Natural killer cell treated with Interleukin-12 subunit alpha and Interleukin-12 subunit beta and Interleukin-15 and Interleukin-18, amount 100 ng/mL, for 72 hours (primary cell): ENCODE measurements at regions not wholly inside any gene's neighbourhood (a gene's known extent, or its start where the extent isn't known, plus 50 kb on each side); places are given as distances from the start of the nearest gene placed in this dataset.

Experiments used
- ATAC-seq, 2 donors: fragments of 150-1000 bp; cut with Tn5 transposase in 1 of 2; sonication (Bioruptor Pico), chemical (Tn5 transposase) in 1 of 2; 2 replicates each; pipeline ENCODE4 v1.10.0; 2021
- DNase-seq: peaks from one replicate; pipeline ENCODE4 v3.0.0; 2022; ENCODE audit warnings: low spot score
- H3K27ac Mint-ChIP-seq, 2 donors: 1 replicate in 1 of 2; 2 replicates in 1 of 2; pipeline ENCODE4 v1.8.0; 2022; ENCODE audit warnings: mixed read lengths in 2 of 2, mild to moderate bottlenecking in 1 of 2, moderate library complexity in 1 of 2
- H3K27me3 Mint-ChIP-seq, 2 donors: 1 replicate in 1 of 2; 2 replicates in 1 of 2; pipeline ENCODE4 v1.8.0; 2022; ENCODE audit warnings: mixed read lengths in 2 of 2
- H3K36me3 Mint-ChIP-seq: one replicate; pipeline ENCODE4 v1.8.0; 2022; ENCODE audit warnings: mixed read lengths
- H3K4me1 Mint-ChIP-seq, 2 donors: 1 replicate in 1 of 2; 2 replicates in 1 of 2; pipeline ENCODE4 v1.8.0; 2022; ENCODE audit warnings: low read depth in 2 of 2, mixed read lengths in 2 of 2, mild to moderate bottlenecking in 1 of 2
- H3K4me3 Mint-ChIP-seq: one replicate; pipeline ENCODE4 v1.8.0; 2022; ENCODE audit warnings: mixed read lengths
- H3K9me3 Mint-ChIP-seq: 2 replicates; pipeline ENCODE4 v1.8.0; 2022; ENCODE audit warnings: mixed read lengths

- Mint-ChIP-seq H3K27ac (no peak overlapping the region), H3K27me3 (peaks cover 16 to 33% of the 10 kb centered on the region in 2 donors), H3K4me1 (no peaks in the 10 kb centered on the region), H3K36me3 (no peaks in the 10 kb centered on the region), H3K9me3 (no peaks in the 10 kb centered on the region), H3K4me3 (no peak overlapping the region)
- DNase-seq (no peak), ATAC-seq (no peak)
Measured at GRCh38 chr5:99089822-99090549, 161.2 kb upstream of the CHD1 start.

GRCh38 chr5:99088309-99088708 is 159.5 kb upstream of the CHD1 start:
- H3K36me3 Mint-ChIP-seq = no peaks in the 10 kb centered on the region
- no peak overlapping the region for H3K4me3 Mint-ChIP-seq
- no peak overlapping the region for H3K27ac Mint-ChIP-seq
- ATAC-seq (no peak), DNase-seq (no peak)
- H3K27me3 Mint-ChIP-seq = peaks cover 13 to 33% of the 10 kb centered on the region in 2 donors
- H3K9me3 Mint-ChIP-seq = no peaks in the 10 kb centered on the region
- H3K4me1 Mint-ChIP-seq = no peaks in the 10 kb centered on the region

- Mint-ChIP-seq H3K4me3 (no peak overlapping the region), H3K36me3 (no peaks in the 10 kb centered on the region), H3K27ac (no peak overlapping the region), H3K9me3 (no peaks in the 10 kb centered on the region), H3K4me1 (no peaks in the 10 kb centered on the region), H3K27me3 (peaks cover 8 to 28% of the 10 kb centered on the region in 2 donors)
- ATAC-seq = no peak
- DNase-seq = no peak
Measured at GRCh38 chr5:99083197-99083596, 154.4 kb upstream of the CHD1 start.

- no peak for ATAC-seq
- no peaks in the 10 kb centered on the region for H3K9me3 Mint-ChIP-seq
- H3K36me3 Mint-ChIP-seq = no peaks in the 10 kb centered on the region
- no peak overlapping the region for H3K27ac Mint-ChIP-seq
- H3K4me1 Mint-ChIP-seq = no peaks in the 10 kb centered on the region
- no peak for DNase-seq
- no peak overlapping the region for H3K4me3 Mint-ChIP-seq
- peaks cover 12 to 36% of the 10 kb centered on the region in 2 donors for H3K27me3 Mint-ChIP-seq
Measured at GRCh38 chr5:99081711-99082110, 152.9 kb upstream of the CHD1 start.

- no peak for DNase-seq
- ATAC-seq = no peak
- Mint-ChIP-seq H3K4me3 (no peak overlapping the region), H3K27ac (no peak overlapping the region), H3K27me3 (peaks cover 12 to 32% of the 10 kb centered on the region in 2 donors), H3K4me1 (no peaks in the 10 kb centered on the region), H3K36me3 (no peaks in the 10 kb centered on the region), H3K9me3 (no peaks in the 10 kb centered on the region)
Measured at GRCh38 chr5:99076723-99077640, 148.2 kb upstream of the CHD1 start.

- peaks cover 7 to 19% of the 10 kb centered on the region in 2 donors for H3K27me3 Mint-ChIP-seq
- H3K36me3 Mint-ChIP-seq = no peaks in the 10 kb centered on the region
- H3K4me3 Mint-ChIP-seq = no peak overlapping the region
- H3K4me1 Mint-ChIP-seq = no peaks in the 10 kb centered on the region
- no peak overlapping the region for H3K27ac Mint-ChIP-seq
- DNase-seq (no peak), ATAC-seq (no peak)
- H3K9me3 Mint-ChIP-seq = no peaks in the 10 kb centered on the region
Measured at GRCh38 chr5:99072846-99073245, 144.0 kb upstream of the CHD1 start.

- Mint-ChIP-seq H3K27me3 (peaks cover 2 to 8% of the 10 kb centered on the region in 2 donors), H3K27ac (no peak overlapping the region), H3K36me3 (no peaks in the 10 kb centered on the region), H3K4me3 (no peak overlapping the region), H3K9me3 (no peaks in the 10 kb centered on the region), H3K4me1 (no peaks in the 10 kb centered on the region)
- DNase-seq (no peak), ATAC-seq (no peak)
Measured at GRCh38 chr5:99070822-99071221, 142.0 kb upstream of the CHD1 start.

GRCh38 chr5:99070362-99070761 is 141.6 kb upstream of the CHD1 start:
- Mint-ChIP-seq H3K27ac (no peak overlapping the region), H3K36me3 (no peaks in the 10 kb centered on the region), H3K27me3 (peaks cover 2 to 6% of the 10 kb centered on the region in 2 donors), H3K4me1 (no peaks in the 10 kb centered on the region), H3K9me3 (no peaks in the 10 kb centered on the region), H3K4me3 (no peak overlapping the region)
- ATAC-seq (no peak), DNase-seq (no peak)

GRCh38 chr5:99068944-99069650 is 140.3 kb upstream of the CHD1 start:
- Mint-ChIP-seq H3K27ac (no peak overlapping the region), H3K4me3 (no peak overlapping the region), H3K4me1 (no peaks in the 10 kb centered on the region), H3K27me3 (peaks cover 4 to 6% of the 10 kb centered on the region in 2 donors), H3K36me3 (no peaks in the 10 kb centered on the region), H3K9me3 (no peaks in the 10 kb centered on the region)
- DNase-seq (no peak), ATAC-seq (no peak)

GRCh38 chr5:99063737-99064136 is 134.9 kb upstream of the CHD1 start:
- no peak for DNase-seq
- peaks cover 17 to 23% of the 10 kb centered on the region in 2 donors for H3K27me3 Mint-ChIP-seq
- no peak for ATAC-seq
- H3K4me3 Mint-ChIP-seq = no peak overlapping the region
- no peaks in the 10 kb centered on the region for H3K9me3 Mint-ChIP-seq
- H3K27ac Mint-ChIP-seq = no peak overlapping the region
- H3K36me3 Mint-ChIP-seq = no peaks in the 10 kb centered on the region
- H3K4me1 Mint-ChIP-seq = no peaks in the 10 kb centered on the region

- Mint-ChIP-seq H3K36me3 (no peaks in the 10 kb centered on the region), H3K27me3 (peaks cover 17 to 23% of the 10 kb centered on the region in 2 donors), H3K9me3 (no peaks in the 10 kb centered on the region), H3K4me3 (no peak overlapping the region), H3K27ac (no peak overlapping the region), H3K4me1 (no peaks in the 10 kb centered on the region)
- no peak for ATAC-seq
- DNase-seq = no peak
Measured at GRCh38 chr5:99061711-99062110, 132.9 kb upstream of the CHD1 start.

GRCh38 chr5:99061299-99061698 is 132.5 kb upstream of the CHD1 start:
- H3K27ac Mint-ChIP-seq = no peak overlapping the region
- peaks cover 17 to 23% of the 10 kb centered on the region in 2 donors for H3K27me3 Mint-ChIP-seq
- ATAC-seq (no peak), DNase-seq (no peak)
- no peaks in the 10 kb centered on the region for H3K4me1 Mint-ChIP-seq
- H3K4me3 Mint-ChIP-seq = no peak overlapping the region
- H3K9me3 Mint-ChIP-seq = no peaks in the 10 kb centered on the region
- no peaks in the 10 kb centered on the region for H3K36me3 Mint-ChIP-seq

GRCh38 chr5:99060306-99061261 is 131.8 kb upstream of the CHD1 start:
- DNase-seq = peak; percentile 67
- Mint-ChIP-seq H3K4me1 (no peaks in the 10 kb centered on the region), H3K9me3 (no peaks in the 10 kb centered on the region), H3K27me3 (peaks cover 17 to 23% of the 10 kb centered on the region in 2 donors), H3K27ac (no peak overlapping the region), H3K4me3 (no peak overlapping the region), H3K36me3 (no peaks in the 10 kb centered on the region)
- no peak for ATAC-seq
